ENCODE measurements at regions not wholly inside any gene's neighbourhood (a gene's known extent, or its start where the extent isn't known, plus 50 kb on each side); places are given as distances from the start of the nearest gene placed in this dataset.

DNA sequence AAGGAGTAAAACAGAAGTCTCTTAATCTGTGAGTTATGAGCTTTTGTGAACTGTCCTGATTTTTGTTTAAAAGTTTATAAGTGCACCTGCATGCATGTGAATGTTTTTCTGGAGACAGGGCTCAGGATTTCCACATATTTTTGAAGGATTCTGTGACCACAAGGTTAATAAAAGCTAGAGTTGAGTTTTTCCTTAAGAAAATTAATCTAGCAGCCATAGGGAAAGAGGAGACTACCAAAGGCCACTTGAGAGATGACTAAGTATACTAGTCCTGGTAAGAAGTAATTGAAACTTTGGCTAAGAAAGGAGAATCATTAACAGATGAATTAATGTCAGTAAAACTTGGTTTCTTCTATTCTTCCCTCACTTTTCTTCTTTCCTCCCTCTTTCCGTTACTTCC is 176.8 kb upstream of the EPHA3 start:
- in situ Hi-C loops (cut with MboI) (no loop called here), intact Hi-C loops (cut with micrococcal nuclease; ENCODE audit: unreplicated experiment) (no loop called here)
- Histone ChIP-seq H4K20me1 (ENCODE audit: control insufficient read depth, insufficient read depth) (no peaks in the 10 kb centered on the region), H3K27me3 (replicated peaks in 1 of 2; ENCODE audit: control insufficient read depth in 2 of 2, insufficient read depth in 2 of 2, low read length in 1 of 2) (no peaks in the 10 kb centered on the region), H3K4me2 (ENCODE audit: control insufficient read depth, insufficient read depth) (no peak overlapping the region), H2AFZ (ENCODE audit: control insufficient read depth, low read depth, low read length) (no peak overlapping the region), H3K4me3 (no peak overlapping the region), H3K9me3 (replicated peaks; ENCODE audit: control insufficient read depth, insufficient read depth, low read length) (no peaks in the 10 kb centered on the region), H3K79me2 (ENCODE audit: control insufficient read depth, insufficient read depth, low read length) (no peaks in the 10 kb centered on the region), H3K36me3 (ENCODE audit: control insufficient read depth in 2 of 2, insufficient read depth in 2 of 2, low read length in 1 of 2) (no peaks in the 10 kb centered on the region), H3K9ac (ENCODE audit: control insufficient read depth, insufficient read depth, low read length) (no peak overlapping the region), H3K4me1 (ENCODE audit: control insufficient read depth, insufficient read depth, low read length) (no peaks in the 10 kb centered on the region), H3K27ac (ENCODE audit: control insufficient read depth, insufficient read depth) (no peak overlapping the region)
- CTCF ChIA-PET: no interaction called here
- RAD21 ChIA-PET (ENCODE audit: unreplicated experiment): no interaction called here
- DNase-seq (ENCODE audit: low read depth, low spot score): no peak
- 0% methylated on average over 1 of the region's 1 CpG for WGBS (ENCODE audit: insufficient coverage, insufficient replicate concordance, low lambda C conversion rate, missing lambda C conversion rate)
- ATAC-seq: no peak
- SMC1A ChIA-PET (ENCODE audit: uncharacterized antibody, unreplicated experiment): no interaction called here
- no TSS peak for BruUV-seq (replicated peaks)
- TF ChIP-seq YBX1 (IDR thresholded peaks at IDR 0.05): no peak
- TF ChIP-seq CHD4 (IDR thresholded peaks at IDR 0.05): no peak
- TF ChIP-seq NFYB (IDR thresholded peaks at IDR 0.05; ENCODE audit: insufficient read depth, low read depth, low read length): no peak
- TF ChIP-seq SP1 (IDR thresholded peaks at IDR 0.05; ENCODE audit: low read depth, low read length): no peak
- TF ChIP-seq, protein P1, sequence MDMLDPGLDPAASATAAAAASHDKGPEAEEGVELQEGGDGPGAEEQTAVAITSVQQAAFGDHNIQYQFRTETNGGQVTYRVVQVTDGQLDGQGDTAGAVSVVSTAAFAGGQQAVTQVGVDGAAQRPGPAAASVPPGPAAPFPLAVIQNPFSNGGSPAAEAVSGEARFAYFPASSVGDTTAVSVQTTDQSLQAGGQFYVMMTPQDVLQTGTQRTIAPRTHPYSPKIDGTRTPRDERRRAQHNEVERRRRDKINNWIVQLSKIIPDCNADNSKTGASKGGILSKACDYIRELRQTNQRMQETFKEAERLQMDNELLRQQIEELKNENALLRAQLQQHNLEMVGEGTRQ (IDR thresholded peaks at IDR 0.05; ENCODE audit: borderline replicate concordance, low read depth, low read length): no peak
- TF ChIP-seq, protein P2, sequence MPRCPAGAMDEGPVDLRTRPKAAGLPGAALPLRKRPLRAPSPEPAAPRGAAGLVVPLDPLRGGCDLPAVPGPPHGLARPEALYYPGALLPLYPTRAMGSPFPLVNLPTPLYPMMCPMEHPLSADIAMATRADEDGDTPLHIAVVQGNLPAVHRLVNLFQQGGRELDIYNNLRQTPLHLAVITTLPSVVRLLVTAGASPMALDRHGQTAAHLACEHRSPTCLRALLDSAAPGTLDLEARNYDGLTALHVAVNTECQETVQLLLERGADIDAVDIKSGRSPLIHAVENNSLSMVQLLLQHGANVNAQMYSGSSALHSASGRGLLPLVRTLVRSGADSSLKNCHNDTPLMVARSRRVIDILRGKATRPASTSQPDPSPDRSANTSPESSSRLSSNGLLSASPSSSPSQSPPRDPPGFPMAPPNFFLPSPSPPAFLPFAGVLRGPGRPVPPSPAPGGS (IDR thresholded peaks at IDR 0.05; ENCODE audit: borderline replicate concordance, insufficient read depth, low read depth, low read length, poor library complexity, severe bottlenecking): no peak
- no peak for TF ChIP-seq ETV6 (conservative IDR thresholded peaks at IDR 0.05 in 1 of 2, IDR thresholded peaks at IDR 0.05 in 1 of 2; ENCODE audit: borderline replicate concordance in 1 of 2, low read depth in 1 of 2)
- TF ChIP-seq CBX5 (IDR thresholded peaks at IDR 0.05; ENCODE audit: low read depth): no peak
- TF ChIP-seq, protein P3, sequence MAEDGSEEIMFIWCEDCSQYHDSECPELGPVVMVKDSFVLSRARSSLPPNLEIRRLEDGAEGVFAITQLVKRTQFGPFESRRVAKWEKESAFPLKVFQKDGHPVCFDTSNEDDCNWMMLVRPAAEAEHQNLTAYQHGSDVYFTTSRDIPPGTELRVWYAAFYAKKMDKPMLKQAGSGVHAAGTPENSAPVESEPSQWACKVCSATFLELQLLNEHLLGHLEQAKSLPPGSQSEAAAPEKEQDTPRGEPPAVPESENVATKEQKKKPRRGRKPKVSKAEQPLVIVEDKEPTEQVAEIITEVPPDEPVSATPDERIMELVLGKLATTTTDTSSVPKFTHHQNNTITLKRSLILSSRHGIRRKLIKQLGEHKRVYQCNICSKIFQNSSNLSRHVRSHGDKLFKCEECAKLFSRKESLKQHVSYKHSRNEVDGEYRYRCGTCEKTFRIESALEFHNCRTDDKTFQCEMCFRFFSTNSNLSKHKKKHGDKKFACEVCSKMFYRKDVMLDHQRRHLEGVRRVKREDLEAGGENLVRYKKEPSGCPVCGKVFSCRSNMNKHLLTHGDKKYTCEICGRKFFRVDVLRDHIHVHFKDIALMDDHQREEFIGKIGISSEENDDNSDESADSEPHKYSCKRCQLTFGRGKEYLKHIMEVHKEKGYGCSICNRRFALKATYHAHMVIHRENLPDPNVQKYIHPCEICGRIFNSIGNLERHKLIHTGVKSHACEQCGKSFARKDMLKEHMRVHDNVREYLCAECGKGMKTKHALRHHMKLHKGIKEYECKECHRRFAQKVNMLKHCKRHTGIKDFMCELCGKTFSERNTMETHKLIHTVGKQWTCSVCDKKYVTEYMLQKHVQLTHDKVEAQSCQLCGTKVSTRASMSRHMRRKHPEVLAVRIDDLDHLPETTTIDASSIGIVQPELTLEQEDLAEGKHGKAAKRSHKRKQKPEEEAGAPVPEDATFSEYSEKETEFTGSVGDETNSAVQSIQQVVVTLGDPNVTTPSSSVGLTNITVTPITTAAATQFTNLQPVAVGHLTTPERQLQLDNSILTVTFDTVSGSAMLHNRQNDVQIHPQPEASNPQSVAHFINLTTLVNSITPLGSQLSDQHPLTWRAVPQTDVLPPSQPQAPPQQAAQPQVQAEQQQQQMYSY (CRISPR knock-in tag; IDR thresholded peaks at IDR 0.05): no peak
- TF ChIP-seq ZNF24 (IDR thresholded peaks at IDR 0.05): no peak
- no peak for TF ChIP-seq NBN (IDR thresholded peaks at IDR 0.05)
- TF ChIP-seq HDAC6 (IDR thresholded peaks at IDR 0.05; ENCODE audit: unreplicated experiment): no peak
- POLR2A ChIA-PET: no interaction called here
- FAIRE-seq: no peak

Measured in GM12878 (cell line).